ENCODE measurements at regions not wholly inside any gene's neighbourhood (a gene's known extent, or its start where the extent isn't known, plus 50 kb on each side); places are given as distances from the start of the nearest gene placed in this dataset.

DNA sequence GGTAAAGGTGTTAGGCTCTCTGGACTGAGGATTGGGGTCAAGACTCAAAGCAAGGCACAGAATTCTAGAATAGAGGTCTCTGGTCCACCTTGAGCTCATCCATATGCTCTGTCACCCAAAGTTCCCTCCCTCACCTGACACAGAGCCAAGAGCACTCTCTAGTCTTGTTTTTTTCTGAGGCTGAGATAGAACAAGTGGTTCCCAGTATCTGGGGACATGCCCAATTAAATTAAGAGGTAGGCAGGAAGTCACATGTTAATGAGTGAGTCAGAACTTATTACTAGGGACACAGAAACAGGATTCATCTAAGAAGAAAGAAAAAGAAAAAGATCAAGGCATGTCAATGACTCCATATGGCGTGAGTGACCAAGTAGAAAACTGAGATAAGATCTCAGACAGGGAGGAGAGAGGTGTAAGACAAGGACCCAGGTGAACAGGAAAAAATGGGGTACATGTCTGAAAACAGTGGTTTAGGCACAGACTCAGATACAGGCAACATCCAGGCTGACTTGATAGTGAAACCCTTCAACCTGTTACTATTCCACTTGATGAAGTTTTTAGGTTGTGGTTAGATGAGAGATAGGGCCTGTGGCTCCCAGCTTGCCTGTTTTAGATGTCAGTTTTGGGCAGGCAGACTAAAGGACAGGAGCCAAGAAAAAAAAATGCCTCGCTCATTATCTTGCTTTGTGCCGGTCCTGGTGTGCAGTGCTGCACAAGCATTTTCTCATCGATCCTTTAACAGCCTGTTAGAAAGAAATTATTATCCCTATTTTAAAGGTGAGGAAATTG is 609.9 kb downstream of the CCSER2 start:
- TF ChIP-seq GATA2 (IDR thresholded peaks at IDR 0.05; ENCODE audit: low read depth, low read length) (no peak), GATA3 (IDR thresholded peaks at IDR 0.05; ENCODE audit: low read depth, low read length) (no peak)
